ENCODE measurements at regions not wholly inside any gene's neighbourhood (a gene's known extent, or its start where the extent isn't known, plus 50 kb on each side); places are given as distances from the start of the nearest gene placed in this dataset.

GRCh38 chr7:153030976-153031375, 271.4 kb downstream of the ACTR3B start:
- no peak overlapping the region for H4K91ac ChIP-seq (ENCODE audit: insufficient read depth, low read depth, low read length)
- no peak overlapping the region for H4K5ac ChIP-seq (ENCODE audit: low read depth, low read length)
- ChIA-PET POLR2A (ENCODE audit: unreplicated experiment) (no interaction called here), CTCF (no interaction called here)
- no TSS peak for BruUV-seq (replicated peaks)
- no peaks in the 10 kb centered on the region for H3K79me1 ChIP-seq (ENCODE audit: low read depth in 1 of 2, low read length in 2 of 2)
- H2AK9ac ChIP-seq (replicated peaks; ENCODE audit: low read depth, low read length, poor library complexity), result no peak overlapping the region
- H2AFZ ChIP-seq (replicated peaks; ENCODE audit: low read length, poor library complexity), result no peak overlapping the region
- no peak overlapping the region for H3K14ac ChIP-seq (replicated peaks; ENCODE audit: low read depth, low read length)
- no peak overlapping the region for H3K27ac ChIP-seq (ENCODE audit: insufficient read depth, low read length)
- H4K8ac ChIP-seq (ENCODE audit: low read depth in 2 of 2, low read length in 2 of 2), result no peak overlapping the region
- in situ Hi-C loops (cut with MboI; ENCODE audit: low sequenced_read_pairs), result no loop called here
- no peak overlapping the region for H3K56ac ChIP-seq (ENCODE audit: extremely low read depth, insufficient read depth, low read length)
- H3K18ac ChIP-seq (ENCODE audit: low read depth, low read length), result no peak overlapping the region
- no peak overlapping the region for H2BK120ac ChIP-seq (ENCODE audit: low read depth, low read length)
- intact Hi-C loops (cut with micrococcal nuclease), result no loop called here
- H3K9me1 ChIP-seq (ENCODE audit: insufficient read depth, low read length), result no peaks in the 10 kb centered on the region
- DNase-seq (no peak), ATAC-seq (ENCODE audit: low read depth) (no peak)
- dilution Hi-C loops (cut with HindIII; ENCODE audit: low sequenced_read_pairs, unreplicated experiment), result no loop called here
- H3K4me3 ChIP-seq (ENCODE audit: insufficient read depth, low read depth, low read length), result no peak overlapping the region
- no peak overlapping the region for H3K4me2 ChIP-seq (ENCODE audit: low read depth, low read length)
- no peaks in the 10 kb centered on the region for H3K4me1 ChIP-seq (ENCODE audit: control insufficient read depth, insufficient read depth, low read length)
- H3K4ac ChIP-seq (ENCODE audit: low read depth, low read length), result no peak overlapping the region
- no peak overlapping the region for H3K9ac ChIP-seq (ENCODE audit: low read depth, low read length)
- H2AK5ac ChIP-seq (ENCODE audit: low read depth, low read length), result no peak overlapping the region
- H4K20me1 ChIP-seq (ENCODE audit: insufficient read depth, low read length), result no peaks in the 10 kb centered on the region
- H3K9me3 ChIP-seq (ENCODE audit: control insufficient read depth, insufficient read depth, low read length), result peaks cover 25% of the 10 kb centered on the region
- H3K23ac ChIP-seq (ENCODE audit: low read depth, low read length), result no peak overlapping the region
- no peak overlapping the region for H2BK15ac ChIP-seq (ENCODE audit: low read depth, low read length)
- no peak overlapping the region for H2BK20ac ChIP-seq (ENCODE audit: low read depth, low read length)
- no peak overlapping the region for H2BK5ac ChIP-seq (ENCODE audit: low read depth, low read length, poor library complexity, severe bottlenecking)
- H3K36me3 ChIP-seq (ENCODE audit: control insufficient read depth, insufficient read depth, low read length), result no peaks in the 10 kb centered on the region
- no CpG with 5 or more reads among the region's 5 CpGs for WGBS, 2 experiments (ENCODE audit: extremely low coverage in 2 of 2, insufficient read length in 1 of 2)
- TF ChIP-seq, protein P1, sequence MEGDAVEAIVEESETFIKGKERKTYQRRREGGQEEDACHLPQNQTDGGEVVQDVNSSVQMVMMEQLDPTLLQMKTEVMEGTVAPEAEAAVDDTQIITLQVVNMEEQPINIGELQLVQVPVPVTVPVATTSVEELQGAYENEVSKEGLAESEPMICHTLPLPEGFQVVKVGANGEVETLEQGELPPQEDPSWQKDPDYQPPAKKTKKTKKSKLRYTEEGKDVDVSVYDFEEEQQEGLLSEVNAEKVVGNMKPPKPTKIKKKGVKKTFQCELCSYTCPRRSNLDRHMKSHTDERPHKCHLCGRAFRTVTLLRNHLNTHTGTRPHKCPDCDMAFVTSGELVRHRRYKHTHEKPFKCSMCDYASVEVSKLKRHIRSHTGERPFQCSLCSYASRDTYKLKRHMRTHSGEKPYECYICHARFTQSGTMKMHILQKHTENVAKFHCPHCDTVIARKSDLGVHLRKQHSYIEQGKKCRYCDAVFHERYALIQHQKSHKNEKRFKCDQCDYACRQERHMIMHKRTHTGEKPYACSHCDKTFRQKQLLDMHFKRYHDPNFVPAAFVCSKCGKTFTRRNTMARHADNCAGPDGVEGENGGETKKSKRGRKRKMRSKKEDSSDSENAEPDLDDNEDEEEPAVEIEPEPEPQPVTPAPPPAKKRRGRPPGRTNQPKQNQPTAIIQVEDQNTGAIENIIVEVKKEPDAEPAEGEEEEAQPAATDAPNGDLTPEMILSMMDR (conservative IDR thresholded peaks at IDR 0.05; ENCODE audit: low read depth, low read length), result no peak
- TF ChIP-seq FOS (IDR thresholded peaks at IDR 0.05; ENCODE audit: low read depth, low read length) (no peak), MXI1 (IDR thresholded peaks at IDR 0.05; ENCODE audit: borderline replicate concordance, low read depth, low read length) (no peak), NFE2L2 (IDR thresholded peaks at IDR 0.05; ENCODE audit: low read depth, low read length) (no peak), CHD1 (IDR thresholded peaks at IDR 0.05; ENCODE audit: low read depth, low read length) (no peak), POLR2A (IDR thresholded peaks at IDR 0.05; ENCODE audit: low read depth, low read length) (no peak), MAZ (IDR thresholded peaks at IDR 0.05; ENCODE audit: borderline replicate concordance, low read depth, low read length) (no peak), BHLHE40 (IDR thresholded peaks at IDR 0.05; ENCODE audit: low read depth, low read length) (no peak), RCOR1 (IDR thresholded peaks at IDR 0.05; ENCODE audit: insufficient replicate concordance, low read length) (no peak)
- TF ChIP-seq, protein P2, sequence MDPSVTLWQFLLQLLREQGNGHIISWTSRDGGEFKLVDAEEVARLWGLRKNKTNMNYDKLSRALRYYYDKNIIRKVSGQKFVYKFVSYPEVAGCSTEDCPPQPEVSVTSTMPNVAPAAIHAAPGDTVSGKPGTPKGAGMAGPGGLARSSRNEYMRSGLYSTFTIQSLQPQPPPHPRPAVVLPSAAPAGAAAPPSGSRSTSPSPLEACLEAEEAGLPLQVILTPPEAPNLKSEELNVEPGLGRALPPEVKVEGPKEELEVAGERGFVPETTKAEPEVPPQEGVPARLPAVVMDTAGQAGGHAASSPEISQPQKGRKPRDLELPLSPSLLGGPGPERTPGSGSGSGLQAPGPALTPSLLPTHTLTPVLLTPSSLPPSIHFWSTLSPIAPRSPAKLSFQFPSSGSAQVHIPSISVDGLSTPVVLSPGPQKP (IDR thresholded peaks at IDR 0.05; ENCODE audit: borderline replicate concordance, low read depth, low read length), result no peak
- no peaks in the 10 kb centered on the region for H3K27me3 ChIP-seq (ENCODE audit: control insufficient read depth, insufficient read depth, low read length)
